SK-MEL-5 (cell line): ENCODE measurements at regions not wholly inside any gene's neighbourhood (a gene's known extent, or its start where the extent isn't known, plus 50 kb on each side); places are given as distances from the start of the nearest gene placed in this dataset.
A peak's percentile ranks its signal among the peaks of the same experiment; 100 is the strongest.

Source experiments
- DNase-seq: peaks from one replicate; pipeline ENCODE4 v3.0.0-alpha.2; 2016; ENCODE audit warnings: low read depth, low spot score
- in situ Hi-C: cut with HindIII; loops from 2 replicates; pipeline ENCODE4 v1.10.0; 2016; ENCODE audit warnings: low sequenced_read_pairs, high pct_unique_total_duplicates, low pct_unique_long_range_greater_than_20kb

GRCh38 chr18:65363011-65363410 lies 387.8 kb upstream of the CDH7 start:
- DNase-seq = no peak
- in situ Hi-C loops = no loop called here

- in situ Hi-C loops = no loop called here
- DNase-seq = no peak
Measured at GRCh38 chr18:65359479-65359878, 391.3 kb upstream of the CDH7 start.

- DNase-seq = no peak
- in situ Hi-C loops = no loop called here
Measured at GRCh38 chr18:65358306-65358705, 392.5 kb upstream of the CDH7 start.

- in situ Hi-C loops = no loop called here
- DNase-seq = no peak
Measured at GRCh38 chr18:65352186-65352585, 398.6 kb upstream of the CDH7 start.

- no peak for DNase-seq
- in situ Hi-C loops = no loop called here
Measured at GRCh38 chr18:65349635-65350034, 401.2 kb upstream of the CDH7 start.

GRCh38 chr18:65347446-65347845 lies 403.4 kb upstream of the CDH7 start:
- no peak for DNase-seq
- in situ Hi-C loops = no loop called here

- in situ Hi-C loops = no loop called here
- DNase-seq = no peak
Measured at GRCh38 chr18:65346086-65346485, 404.7 kb upstream of the CDH7 start.

- in situ Hi-C loops = no loop called here
- DNase-seq = no peak
Measured at GRCh38 chr18:65343571-65343970, 407.2 kb upstream of the CDH7 start.

GRCh38 chr18:65336411-65336810 lies 414.4 kb upstream of the CDH7 start:
- in situ Hi-C loops = no loop called here
- DNase-seq = no peak

GRCh38 chr18:65329010-65329409 lies 421.8 kb upstream of the CDH7 start:
- in situ Hi-C loops = no loop called here
- no peak for DNase-seq

GRCh38 chr18:65326805-65327204 lies 424.0 kb upstream of the CDH7 start:
- DNase-seq = no peak
- in situ Hi-C loops = no loop called here

- DNase-seq = no peak
- in situ Hi-C loops = no loop called here
Measured at GRCh38 chr18:65322895-65323294, 427.9 kb upstream of the CDH7 start.

GRCh38 chr18:65298422-65298821 lies 452.4 kb upstream of the CDH7 start:
- in situ Hi-C loops = no loop called here
- no peak for DNase-seq

- in situ Hi-C loops = no loop called here
Measured at GRCh38 chr18:65288908-65289307, 461.9 kb upstream of the CDH7 start.

GRCh38 chr18:65287652-65288051 lies 463.2 kb upstream of the CDH7 start:
- DNase-seq = no peak
- in situ Hi-C loops = no loop called here

More at GRCh38 chr18:65288908-65289307, 461.9 kb upstream of the CDH7 start:
- DNase-seq = no peak

- in situ Hi-C loops = no loop called here
- no peak for DNase-seq
Measured at GRCh38 chr18:65282096-65282495, 468.7 kb upstream of the CDH7 start.

GRCh38 chr18:65279668-65280305 lies 471.0 kb upstream of the CDH7 start:
- in situ Hi-C loops = no loop called here
- DNase-seq = peak; percentile 14

- in situ Hi-C loops = no loop called here
- DNase-seq = no peak
Measured at GRCh38 chr18:65278939-65279667, 471.7 kb upstream of the CDH7 start.

- in situ Hi-C loops = no loop called here
- no peak for DNase-seq
Measured at GRCh38 chr18:65269375-65269774, 481.4 kb upstream of the CDH7 start.
